Hepatocyte (in vitro differentiated cells): ENCODE measurements at regions not wholly inside any gene's neighbourhood (a gene's known extent, or its start where the extent isn't known, plus 50 kb on each side); places are given as distances from the start of the nearest gene placed in this dataset.

Source experiments
- DNase-seq: peaks from one replicate; pipeline ENCODE4 v3.0.0-alpha.2; 2016; ENCODE audit warnings: low spot score
- H2AFZ ChIP-seq: fragments of 200-600 bp; sonication (generic); 2 replicates; pipeline ENCODE4 v1.6.0; 2016; ENCODE audit warnings: antibody characterized with exemption, mild to moderate bottlenecking
- H3K27ac ChIP-seq: fragments of 200-600 bp; sonication (generic); 2 replicates; pipeline ENCODE4 v1.5.1; 2016; ENCODE audit warnings: mild to moderate bottlenecking
- H3K27me3 ChIP-seq: fragments of 200-600 bp; sonication (generic); 2 replicates; pipeline ENCODE4 v1.6.1; 2016
- H3K36me3 ChIP-seq: fragments of 200-600 bp; sonication (generic); replicated peaks from 2 replicates; pipeline ENCODE4 v1.5.1; 2016; ENCODE audit warnings: low read depth; ENCODE audit not compliant: insufficient read depth
- H3K4me1 ChIP-seq: fragments of 200-600 bp; sonication (generic); 2 replicates; pipeline ENCODE4 v1.5.1; 2016; ENCODE audit warnings: mild to moderate bottlenecking, moderate library complexity; ENCODE audit not compliant: insufficient read depth
- H3K4me2 ChIP-seq: fragments of 200-600 bp; sonication (generic); 2 replicates; pipeline ENCODE4 v1.6.0; 2016
- H3K4me3 ChIP-seq: fragments of 200-600 bp; sonication (generic); 2 replicates; pipeline ENCODE4 v1.5.1; 2016; ENCODE audit warnings: mild to moderate bottlenecking
- H3K79me2 ChIP-seq: fragments of 200-600 bp; sonication (generic); 2 replicates; pipeline ENCODE4 v1.6.0; 2017; ENCODE audit warnings: mild to moderate bottlenecking
- H3K9me2 ChIP-seq: fragments of 200-600 bp; sonication (generic); replicated peaks from 2 replicates; pipeline ENCODE4 v1.6.0; 2017; ENCODE audit warnings: mild to moderate bottlenecking; ENCODE audit not compliant: insufficient read depth
- H3K9me3 ChIP-seq: fragments of 200-600 bp; sonication (generic); 2 replicates; pipeline ENCODE4 v1.5.1; 2016; ENCODE audit warnings: low read depth, mild to moderate bottlenecking
- H4K20me1 ChIP-seq: fragments of 200-600 bp; sonication (generic); 2 replicates; pipeline ENCODE4 v1.6.0; 2016; ENCODE audit warnings: mild to moderate bottlenecking; ENCODE audit not compliant: insufficient read depth, poor library complexity, severe bottlenecking
- EZH2 ChIP-seq: fragments of 200-600 bp; sonication (generic); IDR thresholded peaks from 2 replicates; pipeline ENCODE4 v1.6.1; 2016; ENCODE audit warnings: antibody characterized with exemption, mild to moderate bottlenecking, borderline replicate concordance
- EZH2phosphoT487 ChIP-seq: fragments of 200-600 bp; sonication (generic); IDR thresholded peaks from one replicate; pipeline ENCODE4 v1.6.1; 2018; ENCODE audit warnings: antibody characterized with exemption, mild to moderate bottlenecking, low read depth, moderate library complexity; ENCODE audit not compliant: unreplicated experiment, severe bottlenecking
- WGBS: methylation state at CpG from one replicate; pipeline ENCODE4 v1.1.6; 2016; ENCODE audit warnings: low lambda C conversion rate; ENCODE audit errors: missing lambda C conversion rate; 5-methylcytosine and 5-hydroxymethylcytosine counted together
- TF ChIP-seq, protein P1 (sequence below): fragments of 200-600 bp; sonication (generic); IDR thresholded peaks from 2 replicates; pipeline ENCODE4 v1.5.1; 2016; ENCODE audit warnings: antibody characterized with exemption, mild to moderate bottlenecking; ENCODE audit not compliant: poor library complexity

DNA sequence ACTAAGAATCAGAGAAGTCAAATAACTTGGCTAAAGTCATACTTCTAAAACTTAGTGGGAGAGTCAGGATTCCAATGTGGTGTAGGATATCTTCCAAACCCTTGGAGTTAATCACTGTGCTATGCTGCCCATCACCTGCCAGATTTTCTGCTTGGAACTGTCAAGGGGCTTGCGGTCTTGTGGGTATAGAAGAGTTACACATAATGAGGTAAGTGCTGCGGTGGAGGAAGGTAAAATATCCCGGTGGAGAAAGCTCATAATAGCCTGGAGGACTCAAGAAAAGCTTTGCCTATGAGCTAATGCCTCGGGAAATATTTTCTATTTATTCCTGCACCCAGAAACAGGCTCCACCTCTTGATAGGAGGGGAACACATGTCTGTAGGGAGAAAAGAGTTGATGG lies 195.6 kb downstream of the UTP18 start:
- no peaks in the 10 kb centered on the region for H3K4me1 ChIP-seq
- no peak overlapping the region for H3K4me2 ChIP-seq
- no peak overlapping the region for H3K27ac ChIP-seq
- DNase-seq = no peak
- TF ChIP-seq EZH2phosphoT487 = no peak
- no peak for TF ChIP-seq EZH2
- TF ChIP-seq, protein P1, sequence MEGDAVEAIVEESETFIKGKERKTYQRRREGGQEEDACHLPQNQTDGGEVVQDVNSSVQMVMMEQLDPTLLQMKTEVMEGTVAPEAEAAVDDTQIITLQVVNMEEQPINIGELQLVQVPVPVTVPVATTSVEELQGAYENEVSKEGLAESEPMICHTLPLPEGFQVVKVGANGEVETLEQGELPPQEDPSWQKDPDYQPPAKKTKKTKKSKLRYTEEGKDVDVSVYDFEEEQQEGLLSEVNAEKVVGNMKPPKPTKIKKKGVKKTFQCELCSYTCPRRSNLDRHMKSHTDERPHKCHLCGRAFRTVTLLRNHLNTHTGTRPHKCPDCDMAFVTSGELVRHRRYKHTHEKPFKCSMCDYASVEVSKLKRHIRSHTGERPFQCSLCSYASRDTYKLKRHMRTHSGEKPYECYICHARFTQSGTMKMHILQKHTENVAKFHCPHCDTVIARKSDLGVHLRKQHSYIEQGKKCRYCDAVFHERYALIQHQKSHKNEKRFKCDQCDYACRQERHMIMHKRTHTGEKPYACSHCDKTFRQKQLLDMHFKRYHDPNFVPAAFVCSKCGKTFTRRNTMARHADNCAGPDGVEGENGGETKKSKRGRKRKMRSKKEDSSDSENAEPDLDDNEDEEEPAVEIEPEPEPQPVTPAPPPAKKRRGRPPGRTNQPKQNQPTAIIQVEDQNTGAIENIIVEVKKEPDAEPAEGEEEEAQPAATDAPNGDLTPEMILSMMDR = no peak
- H3K4me3 ChIP-seq = no peak overlapping the region
- no peaks in the 10 kb centered on the region for H3K79me2 ChIP-seq
- 93% methylated on average over 4 of the region's 4 CpGs for WGBS
- H3K9me2 ChIP-seq = no peaks in the 10 kb centered on the region
- H3K36me3 ChIP-seq = no peaks in the 10 kb centered on the region
- no peak overlapping the region for H2AFZ ChIP-seq
- H3K9me3 ChIP-seq = no peaks in the 10 kb centered on the region
- no peaks in the 10 kb centered on the region for H4K20me1 ChIP-seq
- H3K27me3 ChIP-seq = no peaks in the 10 kb centered on the region

DNA sequence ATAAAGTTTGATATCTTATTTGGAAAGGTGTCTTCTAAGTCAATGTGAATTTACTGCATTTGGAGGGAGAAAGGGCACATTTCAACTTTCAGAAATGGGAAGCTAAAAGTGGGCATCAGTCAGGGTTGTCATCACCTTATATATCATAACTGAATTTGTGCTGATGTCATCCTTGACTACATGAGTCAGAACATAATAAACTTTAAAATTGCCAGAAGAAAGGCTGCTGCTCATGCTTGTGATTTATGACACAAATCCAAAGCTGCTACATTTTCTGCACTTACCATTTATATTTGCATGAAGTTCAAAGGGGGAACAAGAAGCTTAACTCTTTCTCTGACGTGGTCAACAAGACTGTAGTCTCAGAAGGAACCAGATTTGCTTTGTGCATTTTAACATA lies 196.6 kb downstream of the UTP18 start:
- H3K4me1 ChIP-seq = no peaks in the 10 kb centered on the region
- H3K9me2 ChIP-seq = no peaks in the 10 kb centered on the region
- H3K9me3 ChIP-seq = no peaks in the 10 kb centered on the region
- no peaks in the 10 kb centered on the region for H3K79me2 ChIP-seq
- 48% methylated on average over 1 of the region's 1 CpG for WGBS
- no peaks in the 10 kb centered on the region for H3K27me3 ChIP-seq
- H3K4me3 ChIP-seq = no peak overlapping the region
- TF ChIP-seq, protein P1 = no peak
- TF ChIP-seq EZH2phosphoT487 = no peak
- TF ChIP-seq EZH2 = no peak
- no peak for DNase-seq
- no peak overlapping the region for H3K27ac ChIP-seq
- H3K4me2 ChIP-seq = no peak overlapping the region
- no peaks in the 10 kb centered on the region for H3K36me3 ChIP-seq
- no peaks in the 10 kb centered on the region for H4K20me1 ChIP-seq
- H2AFZ ChIP-seq = no peak overlapping the region

DNA sequence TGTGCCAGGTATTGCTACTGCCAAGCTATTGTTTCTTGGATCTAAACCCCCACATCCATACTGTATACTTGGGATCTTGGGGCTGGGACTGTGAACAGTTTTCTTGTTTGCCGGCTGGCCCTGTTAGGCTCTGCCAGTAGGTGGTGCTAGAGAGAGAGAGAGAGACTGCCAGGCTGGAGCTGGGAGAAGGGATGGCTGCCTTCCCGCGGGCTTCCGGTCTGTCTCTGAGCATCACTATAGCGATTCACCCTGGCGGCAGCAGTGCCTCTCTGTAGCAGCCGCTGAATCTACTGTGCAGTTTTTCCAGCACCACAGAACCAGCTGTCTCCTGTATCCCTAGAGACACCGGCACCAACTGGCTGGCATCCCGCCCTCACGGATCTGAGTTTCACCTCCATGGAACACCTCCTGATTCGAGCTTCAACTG lies 201.2 kb downstream of the UTP18 start:
- TF ChIP-seq EZH2 (no peak), EZH2phosphoT487 (no peak)
- TF ChIP-seq, protein P1 = peak; percentile 71
- H3K27me3 ChIP-seq = peaks cover 9% of the 10 kb centered on the region
- no peaks in the 10 kb centered on the region for H3K79me2 ChIP-seq
- DNase-seq = peak; percentile 79
- H3K9me2 ChIP-seq = no peaks in the 10 kb centered on the region
- no peaks in the 10 kb centered on the region for H3K36me3 ChIP-seq
- H3K4me3 ChIP-seq = no peak overlapping the region
- no peak overlapping the region for H3K27ac ChIP-seq
- H3K9me3 ChIP-seq = no peaks in the 10 kb centered on the region
- H4K20me1 ChIP-seq = no peaks in the 10 kb centered on the region
- no peak overlapping the region for H2AFZ ChIP-seq
- no peak overlapping the region for H3K4me2 ChIP-seq
- WGBS = 66% methylated on average over 11 of the region's 11 CpGs
- H3K4me1 ChIP-seq = no peaks in the 10 kb centered on the region

DNA sequence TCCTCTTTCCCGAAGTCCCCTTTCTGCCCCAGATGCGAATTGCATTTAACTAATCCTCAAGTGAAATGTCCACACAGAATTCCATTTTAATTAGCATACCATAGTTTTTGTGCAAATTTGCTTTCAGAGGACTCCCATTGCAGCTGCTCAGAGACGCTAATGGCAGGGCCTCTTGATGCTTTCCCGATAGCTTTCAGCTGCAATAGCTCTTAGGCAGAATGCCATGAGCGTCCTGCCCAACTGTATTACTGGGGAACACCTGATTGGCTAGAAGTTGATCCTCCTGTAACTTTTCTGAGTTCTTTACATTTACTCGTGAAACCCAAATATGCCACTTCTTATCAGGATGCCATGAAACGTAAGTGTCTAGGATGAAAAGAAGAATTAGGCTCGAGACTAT lies 203.0 kb downstream of the UTP18 start:
- no peak overlapping the region for H3K27ac ChIP-seq
- no peaks in the 10 kb centered on the region for H3K9me2 ChIP-seq
- H3K79me2 ChIP-seq = no peaks in the 10 kb centered on the region
- no peak overlapping the region for H2AFZ ChIP-seq
- H3K36me3 ChIP-seq = no peaks in the 10 kb centered on the region
- H3K9me3 ChIP-seq = no peaks in the 10 kb centered on the region
- H3K4me2 ChIP-seq = no peak overlapping the region
- no peaks in the 10 kb centered on the region for H4K20me1 ChIP-seq
- TF ChIP-seq EZH2 (no peak), EZH2phosphoT487 (no peak)
- TF ChIP-seq, protein P1 = no peak
- no peaks in the 10 kb centered on the region for H3K4me1 ChIP-seq
- 72% methylated on average over 8 of the region's 8 CpGs for WGBS
- H3K4me3 ChIP-seq = no peak overlapping the region
- DNase-seq = no peak
- H3K27me3 ChIP-seq = peaks cover 10% of the 10 kb centered on the region
